RWPE1 (cell line): ENCODE measurements at regions not wholly inside any gene's neighbourhood (a gene's known extent, or its start where the extent isn't known, plus 50 kb on each side); places are given as distances from the start of the nearest gene placed in this dataset.

Experiments
- CTCF ChIA-PET: fragments of 350-600 bp; sonication (Branson Sonifier 250); formaldehyde crosslinking; extraction: SDS; loops from one replicate; lab custom pipeline; 2021; lab: Yijun Ruan, JAX
- POLR2A ChIA-PET: fragments of 400-600 bp; formaldehyde crosslinking; extraction: SDS; loops from one replicate; lab custom pipeline; 2020; ENCODE audit warnings: antibody characterized with exemption; ENCODE audit not compliant: low non-redundant PET; lab: Yijun Ruan, JAX
- DNase-seq: peaks from one replicate; pipeline ENCODE4 v3.0.0; 2012; ENCODE audit warnings: low spot score
- H3K27ac ChIP-seq: fragments of 450-650 bp; 2 replicates; pipeline ENCODE4 v1.5.1; 2017
- CTCF ChIP-seq: fragments of 450-650 bp; conservative IDR thresholded peaks from 2 replicates; pipeline ENCODE4 v1.5.1; 2017; ENCODE audit warnings: low read depth, mild to moderate bottlenecking

DNA sequence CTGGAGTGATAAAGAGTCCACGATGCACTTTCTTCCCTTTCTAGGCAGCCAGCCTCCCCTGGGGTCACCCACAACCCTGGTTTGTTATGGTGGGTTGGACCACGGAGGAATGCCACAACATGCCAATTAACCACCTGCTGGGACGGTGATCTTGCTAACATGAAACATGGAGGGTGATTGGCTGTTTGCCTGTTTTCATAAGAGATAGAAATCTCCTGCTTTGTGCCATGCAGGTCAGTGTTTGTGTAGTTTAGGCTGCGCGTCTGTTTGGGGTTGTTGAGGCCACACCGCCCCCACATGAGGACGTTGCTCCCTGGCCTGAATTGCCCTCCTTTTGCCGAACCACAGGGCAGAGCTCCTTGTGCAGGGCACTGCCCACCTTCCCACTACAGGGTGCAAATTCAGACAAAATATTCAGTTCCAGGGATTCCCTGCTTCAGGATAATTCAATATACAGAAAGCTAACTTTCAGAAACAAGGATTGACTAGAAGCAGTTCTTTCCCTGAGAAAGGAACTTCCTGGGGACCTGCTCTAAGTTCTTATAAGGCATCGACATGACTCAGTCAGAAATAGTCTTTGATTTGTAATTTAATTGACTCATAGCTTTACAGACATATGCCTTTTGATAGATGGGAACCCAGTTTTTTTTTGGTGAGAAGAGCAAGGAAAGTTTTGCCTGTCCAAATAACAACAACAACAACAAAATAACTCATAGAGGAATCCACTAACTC lies 427.6 kb downstream of the GADD45G start:
- no peak for TF ChIP-seq CTCF
- no peak for DNase-seq
- ChIA-PET CTCF (no interaction called here), POLR2A (no interaction called here)
- no peak overlapping the region for H3K27ac ChIP-seq

DNA sequence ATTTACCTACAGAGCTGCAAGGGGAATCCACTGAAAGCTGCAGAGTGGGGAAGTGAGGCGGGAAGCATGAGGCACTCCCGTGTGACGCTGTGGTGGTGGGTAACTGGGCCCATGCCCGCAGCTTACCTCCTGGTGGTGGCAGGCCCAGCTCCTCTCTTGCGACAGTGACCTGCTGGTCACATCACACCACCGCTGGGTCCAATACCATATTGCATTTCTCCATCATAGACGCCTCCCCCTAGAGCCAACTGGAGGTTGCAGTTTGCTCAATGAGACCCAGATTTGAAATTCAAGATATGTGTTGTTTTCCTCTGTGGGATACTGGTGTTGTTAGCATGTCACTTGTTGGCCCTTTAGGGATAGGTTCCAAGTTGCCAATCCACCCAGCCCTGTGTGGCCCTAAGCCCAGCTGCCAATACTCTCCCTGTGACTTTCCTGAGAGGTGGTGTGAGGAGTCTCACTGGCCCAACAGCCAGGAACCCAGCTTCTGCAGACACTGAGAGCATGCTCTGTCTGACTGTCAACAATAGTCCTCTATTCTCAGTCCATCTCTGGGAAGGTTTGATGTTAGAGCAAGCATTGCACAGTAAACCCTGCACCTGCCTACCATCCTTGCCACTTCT lies 428.3 kb downstream of the GADD45G start:
- TF ChIP-seq CTCF, result no peak
- H3K27ac ChIP-seq, result no peak overlapping the region
- ChIA-PET POLR2A (no interaction called here), CTCF (no interaction called here)
- DNase-seq, result no peak

- DNase-seq, result no peak
- H3K27ac ChIP-seq, result no peak overlapping the region
- ChIA-PET CTCF (interaction anchor here (0.5 to 0.6 kb wide), 4 partner anchors 18 to 1308 kb away, joined by 3 to 5 read pairs (median 3); no protein-coding TSS in a partner anchor), POLR2A (no interaction called here)
- no peak for TF ChIP-seq CTCF
Measured at GRCh38 chr9:90034071-90034470, 429.3 kb downstream of the GADD45G start.

GRCh38 chr9:90035471-90035870 lies 430.7 kb downstream of the GADD45G start:
- ChIA-PET POLR2A (no interaction called here), CTCF (no interaction called here)
- no peak for DNase-seq
- TF ChIP-seq CTCF, result no peak
- no peak overlapping the region for H3K27ac ChIP-seq

GRCh38 chr9:90037146-90037797 lies 432.5 kb downstream of the GADD45G start:
- DNase-seq, result no peak
- H3K27ac ChIP-seq, result no peak overlapping the region
- CTCF ChIA-PET, result no interaction called here
- TF ChIP-seq CTCF, result no peak
- POLR2A ChIA-PET, result no interaction called here

DNA sequence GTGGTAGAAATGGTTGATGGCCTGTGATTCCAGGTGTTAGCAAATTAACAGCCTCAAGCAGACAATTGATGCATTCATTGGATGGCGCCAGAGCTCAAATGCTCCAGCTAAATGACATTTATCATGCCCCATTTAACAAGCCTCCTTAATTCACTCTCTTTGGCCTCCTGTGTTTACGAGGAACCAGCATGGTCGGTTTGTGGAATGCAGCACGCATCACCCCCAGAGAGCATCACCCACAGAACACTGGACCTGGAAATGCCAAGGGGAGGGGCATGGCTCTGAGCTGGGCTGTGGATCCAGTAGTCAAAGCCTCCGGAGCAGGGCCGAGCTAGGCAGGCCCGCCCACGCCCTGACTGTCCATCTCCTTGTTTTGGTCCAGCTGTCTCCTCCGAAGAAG lies 434.0 kb downstream of the GADD45G start:
- no peak for TF ChIP-seq CTCF
- CTCF ChIA-PET, result no interaction called here
- DNase-seq, result no peak
- no peak overlapping the region for H3K27ac ChIP-seq
- POLR2A ChIA-PET, result no interaction called here
